GM19043 (cell line): ENCODE measurements at regions not wholly inside any gene's neighbourhood (a gene's known extent, or its start where the extent isn't known, plus 50 kb on each side); places are given as distances from the start of the nearest gene placed in this dataset.
"Not testable (repeated sequence)": the region's sequence is repeated elsewhere in the genome, so short reads cannot be mapped to it uniquely, and the experiment has no call there.

ENCODE experiments used
- ATAC-seq: cut with Tn5 transposase; IDR thresholded peaks from one replicate; pipeline ENCODE4 v1.9.1; 2021; ENCODE audit warnings: low read depth; ENCODE audit not compliant: unreplicated experiment

DNA sequence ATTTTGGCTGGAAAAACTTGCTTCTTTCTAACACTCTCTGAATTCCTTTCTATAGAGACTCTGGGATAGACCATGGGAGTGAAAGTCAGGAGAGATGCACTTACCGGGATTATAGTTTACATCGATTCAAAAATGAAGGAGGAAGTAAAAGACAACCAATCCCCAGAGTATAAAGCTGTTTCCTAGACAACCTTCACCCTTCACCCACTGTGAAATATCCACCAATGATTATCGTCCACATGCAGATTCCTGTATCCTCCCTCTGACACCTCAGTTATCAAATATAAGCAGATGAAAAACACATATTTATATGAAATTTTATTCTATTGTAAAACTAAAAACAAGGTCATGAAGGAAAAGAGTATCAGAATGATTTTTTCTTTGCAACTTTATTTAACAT is 258.8 kb upstream of the GK2 start:
- ATAC-seq, result no peak

DNA sequence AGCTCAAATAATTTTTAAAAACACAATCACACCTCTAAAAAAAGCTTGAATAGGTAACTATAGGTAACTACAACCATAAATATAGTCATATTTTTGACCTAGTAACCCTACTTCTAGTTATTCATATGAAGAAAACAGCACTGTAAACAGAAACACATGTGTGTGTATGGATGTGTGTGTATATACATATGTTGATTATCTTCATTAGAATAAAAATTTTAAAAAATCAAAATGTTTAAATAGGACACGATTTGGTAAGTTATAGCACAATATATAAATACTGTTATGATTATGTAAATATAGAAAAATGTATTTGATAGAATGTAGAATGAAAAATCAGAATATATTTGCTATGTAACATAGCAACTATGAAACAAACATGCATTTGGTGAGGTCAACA is 258.1 kb upstream of the GK2 start:
- ATAC-seq, result no peak

DNA sequence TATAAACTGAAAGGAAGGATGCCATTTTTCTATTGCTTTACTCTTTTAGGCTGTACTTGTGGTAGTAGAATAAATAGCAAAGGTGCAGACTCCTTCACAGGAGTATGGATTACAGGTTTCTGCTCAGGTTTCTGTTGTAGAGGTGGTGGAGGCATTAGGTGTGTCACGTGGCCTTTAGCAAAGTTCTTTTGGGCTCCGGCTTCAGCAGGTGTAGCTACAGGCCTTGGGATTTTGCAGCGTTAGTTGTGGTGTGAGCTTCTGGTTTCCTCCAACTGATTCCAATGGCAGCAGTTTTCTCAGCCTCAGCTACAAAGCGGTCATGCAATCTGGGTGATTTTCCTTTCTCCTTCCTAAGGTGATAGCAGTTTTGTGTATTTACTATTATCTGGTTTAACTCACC is 255.8 kb upstream of the GK2 start:
- ATAC-seq, result no peak

GRCh38 chr4:79663141-79663540 is 255.1 kb upstream of the GK2 start:
- no peak for ATAC-seq

DNA sequence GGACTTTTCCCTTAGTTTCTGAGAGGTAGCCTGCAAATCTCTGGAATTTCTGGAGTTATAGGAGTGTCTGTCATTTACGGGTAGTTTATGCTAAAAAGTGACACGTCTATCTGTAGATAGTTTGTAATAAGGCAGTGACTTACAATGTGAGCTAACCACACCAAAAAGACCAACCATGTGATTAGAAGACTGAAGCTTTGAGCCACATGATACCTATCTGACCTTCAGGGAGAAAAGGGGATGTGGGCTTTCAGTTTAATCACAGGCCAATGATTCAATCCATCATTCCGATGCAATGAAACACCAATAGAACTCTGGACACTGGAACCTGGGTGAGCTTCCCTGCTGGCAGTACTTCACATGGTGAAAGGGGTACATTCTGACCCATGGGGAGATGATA is 254.6 kb upstream of the GK2 start:
- no peak for ATAC-seq

GRCh38 chr4:79661196-79661595 is 253.2 kb upstream of the GK2 start:
- ATAC-seq, result no peak

- ATAC-seq, result not testable (repeated sequence)
These were observed 251.4 kb upstream of the GK2 start for GRCh38 chr4:79659308-79659870.

DNA sequence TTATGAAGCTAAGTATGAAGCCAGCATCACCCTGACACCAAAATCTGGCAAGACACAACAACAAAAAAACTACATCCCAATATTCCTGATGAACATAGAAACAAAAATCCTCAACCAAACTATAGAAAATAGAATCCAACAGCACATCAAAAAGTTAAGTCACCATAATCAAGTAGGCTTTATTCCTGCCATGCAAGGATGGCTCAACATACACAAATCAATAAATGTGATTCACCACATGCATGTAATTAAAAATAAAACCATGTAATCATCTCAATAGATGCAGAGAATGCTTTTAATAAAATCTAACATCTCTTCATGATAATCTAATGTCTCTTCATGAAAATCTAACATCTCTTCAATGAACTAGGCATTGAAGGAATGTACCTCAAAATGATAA is 249.4 kb upstream of the GK2 start:
- no peak for ATAC-seq

GRCh38 chr4:79653871-79654270 is 245.8 kb upstream of the GK2 start:
- no peak for ATAC-seq

DNA sequence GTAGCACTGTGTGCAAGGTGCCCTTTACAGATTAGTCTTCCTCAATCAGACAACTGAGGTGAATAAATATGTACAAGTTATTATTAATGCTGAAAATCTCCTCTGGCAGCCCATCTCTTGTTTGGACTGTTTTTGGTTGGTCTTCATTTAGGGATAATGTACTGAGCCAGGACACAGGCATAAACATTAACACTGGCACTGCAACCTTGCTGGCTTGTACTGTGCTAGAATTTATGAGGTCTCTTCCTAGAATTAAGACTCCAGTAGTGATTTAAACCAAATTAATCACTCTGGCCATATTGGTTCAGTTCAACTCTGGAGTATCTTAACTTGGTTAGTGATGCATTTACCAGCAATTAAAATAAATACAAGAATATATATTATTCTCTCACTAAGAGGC is 244.7 kb upstream of the GK2 start:
- no peak for ATAC-seq

DNA sequence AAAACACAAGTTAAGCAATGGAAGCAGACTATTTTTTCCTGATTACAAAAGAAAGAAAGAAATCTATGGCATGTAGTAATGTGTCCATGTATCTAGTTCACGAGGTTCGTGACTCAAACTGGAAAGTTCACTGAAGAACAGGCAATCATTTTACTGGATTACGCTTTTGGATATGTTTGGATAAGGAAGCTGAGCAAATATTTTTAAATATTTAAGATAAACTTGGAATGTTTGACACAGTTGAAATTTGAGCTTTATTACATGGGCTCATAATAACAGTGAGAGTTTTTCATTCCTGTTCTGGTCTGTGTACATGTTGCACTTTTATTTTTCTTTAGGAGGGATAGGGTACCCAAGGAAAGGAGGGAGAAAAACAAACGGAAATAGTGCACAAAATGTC is 244.2 kb upstream of the GK2 start:
- no peak for ATAC-seq

- ATAC-seq, result no peak
These were observed 243.4 kb upstream of the GK2 start for GRCh38 chr4:79651456-79651855.

DNA sequence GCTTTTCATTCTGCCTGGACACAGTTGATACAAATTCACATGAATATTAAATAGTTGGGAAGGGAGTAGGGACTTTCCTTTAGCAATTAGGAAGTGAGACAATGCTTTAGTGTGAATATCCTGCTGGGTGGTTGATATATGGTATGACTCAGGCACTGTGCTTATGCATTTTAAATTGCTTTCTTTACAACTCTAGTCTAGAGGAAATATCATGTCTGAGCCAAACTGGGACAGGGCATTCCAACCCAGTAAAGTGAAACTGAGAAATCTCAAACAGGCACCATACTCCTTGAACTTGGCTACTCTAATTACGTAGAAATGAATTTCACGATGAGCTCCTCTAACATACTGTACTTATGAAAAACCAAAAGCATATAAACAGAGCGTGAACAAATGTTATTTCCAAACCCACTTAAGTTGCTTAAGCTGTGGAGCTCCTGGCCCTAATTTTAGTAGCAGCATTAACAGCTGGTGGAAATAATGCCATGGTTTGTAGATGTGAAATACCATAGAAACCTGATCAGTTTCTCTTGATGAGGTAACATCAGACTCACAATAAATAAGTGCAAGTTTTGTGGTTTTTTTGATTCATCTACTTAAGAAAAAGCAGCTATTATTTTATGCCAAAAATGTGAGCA is 242.9 kb upstream of the GK2 start:
- ATAC-seq, result no peak

DNA sequence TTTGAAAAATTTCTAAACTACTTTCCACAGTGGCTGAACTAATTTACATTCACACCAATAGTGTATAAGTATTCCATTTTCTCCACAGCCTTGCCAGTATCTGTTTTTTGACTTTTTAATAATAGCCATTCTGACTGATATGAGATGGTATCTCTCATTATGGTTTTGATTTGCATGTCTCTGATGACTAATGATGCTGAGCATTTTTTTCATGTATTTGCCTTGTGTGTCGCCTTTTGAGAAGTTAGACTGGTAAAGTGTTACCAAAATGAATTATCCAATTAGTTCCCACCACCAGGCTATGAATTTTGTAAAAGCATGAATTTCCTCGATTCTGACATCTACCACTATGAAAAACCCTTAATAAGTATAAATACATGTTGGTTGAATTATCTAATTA is 242.2 kb upstream of the GK2 start:
- no peak for ATAC-seq

DNA sequence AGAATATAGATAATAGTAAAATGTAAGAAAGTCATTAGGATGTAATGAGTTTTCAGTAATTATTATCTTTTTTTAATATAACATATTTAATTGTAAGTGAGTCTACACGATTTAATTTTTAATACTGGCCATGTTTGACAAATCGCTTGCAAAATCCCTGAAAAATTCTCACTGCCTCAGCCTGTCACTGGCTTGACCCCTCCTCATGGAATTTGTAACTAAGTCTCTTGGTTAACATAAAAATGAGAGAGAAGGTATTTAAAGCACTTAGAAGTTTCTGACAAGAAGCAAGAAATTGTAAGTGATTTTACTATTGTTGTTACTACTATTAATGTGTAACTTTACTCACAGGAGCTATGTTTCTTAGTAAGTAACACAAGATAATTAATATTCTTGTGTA is 237.9 kb upstream of the GK2 start:
- ATAC-seq, result no peak

DNA sequence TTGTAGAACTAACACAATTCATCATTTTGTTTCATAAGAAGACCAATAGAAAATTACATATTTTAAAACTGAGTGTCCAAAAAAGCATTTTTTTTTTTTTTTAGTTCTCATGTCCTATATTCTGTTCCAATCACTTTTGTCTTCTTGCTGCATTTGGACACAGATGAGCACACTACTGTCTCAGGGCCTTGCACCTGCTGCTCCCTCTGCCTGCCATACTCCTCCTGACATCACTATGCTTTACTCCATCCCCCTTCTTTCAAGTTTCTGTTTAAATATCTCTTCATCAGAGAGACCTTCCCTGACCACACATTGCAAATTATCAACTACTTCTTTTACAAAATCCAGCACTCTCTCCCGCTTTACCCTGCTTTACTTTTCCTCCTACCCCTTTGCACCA is 230.7 kb upstream of the GK2 start:
- ATAC-seq, result no peak

GRCh38 chr4:79636991-79637390 is 229.0 kb upstream of the GK2 start:
- no peak for ATAC-seq

- ATAC-seq, result no peak
These were observed 226.1 kb upstream of the GK2 start for GRCh38 chr4:79634111-79634510.

GRCh38 chr4:79632114-79632513 is 224.1 kb upstream of the GK2 start:
- no peak for ATAC-seq

DNA sequence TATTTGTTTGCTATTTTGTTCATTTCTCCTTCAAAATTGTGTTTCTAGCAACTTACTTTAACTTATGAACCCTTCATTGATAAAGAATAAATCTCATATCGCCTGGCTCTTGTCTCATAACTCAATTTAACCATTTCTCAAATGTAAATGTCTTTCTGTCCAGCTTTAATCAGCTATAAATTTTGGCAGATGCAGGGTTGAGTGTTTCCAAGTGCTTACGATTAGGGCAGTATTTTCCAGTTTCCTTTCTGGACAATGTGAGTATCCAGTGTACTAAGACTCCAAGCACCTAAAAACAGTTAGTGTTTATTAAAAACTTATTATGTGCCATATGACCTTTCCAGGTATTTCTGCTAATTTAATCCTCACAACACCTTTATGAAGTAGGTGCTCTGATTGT is 218.6 kb upstream of the GK2 start:
- no peak for ATAC-seq

GRCh38 chr4:79626101-79626500 is 218.1 kb upstream of the GK2 start:
- ATAC-seq, result no peak

DNA sequence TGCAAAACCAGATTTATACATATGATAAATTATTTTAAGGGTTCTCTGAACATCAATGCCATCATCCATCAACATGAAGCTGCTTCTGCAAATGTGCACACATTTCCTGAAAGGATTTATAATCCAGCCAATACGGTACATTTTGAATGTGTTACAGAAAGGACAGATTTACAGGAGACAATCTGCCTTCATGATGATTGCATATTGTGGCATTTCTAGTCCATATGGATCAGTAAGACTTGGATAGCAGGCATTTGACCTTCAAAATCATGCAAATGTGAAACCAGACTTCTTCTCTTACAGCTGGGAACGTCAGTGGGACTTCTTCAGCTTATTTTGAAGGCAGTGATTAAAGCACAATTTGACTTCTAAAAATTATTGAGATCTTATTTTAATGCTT is 217.3 kb upstream of the GK2 start:
- ATAC-seq, result no peak
